HTR-8/SVneo (cell line): ENCODE measurements at regions not wholly inside any gene's neighbourhood (a gene's known extent, or its start where the extent isn't known, plus 50 kb on each side); places are given as distances from the start of the nearest gene placed in this dataset.

Experiments
- DNase-seq: peaks from one replicate; pipeline ENCODE4 v3.0.0; 2011; ENCODE audit warnings: low spot score, mixed read lengths; ENCODE audit not compliant: insufficient read length
- FAIRE-seq: peaks from 2 replicates; lab custom pipeline; 2011; peaks lifted over from hg19 to GRCh38; lab: Jason Lieb, UNC

DNA sequence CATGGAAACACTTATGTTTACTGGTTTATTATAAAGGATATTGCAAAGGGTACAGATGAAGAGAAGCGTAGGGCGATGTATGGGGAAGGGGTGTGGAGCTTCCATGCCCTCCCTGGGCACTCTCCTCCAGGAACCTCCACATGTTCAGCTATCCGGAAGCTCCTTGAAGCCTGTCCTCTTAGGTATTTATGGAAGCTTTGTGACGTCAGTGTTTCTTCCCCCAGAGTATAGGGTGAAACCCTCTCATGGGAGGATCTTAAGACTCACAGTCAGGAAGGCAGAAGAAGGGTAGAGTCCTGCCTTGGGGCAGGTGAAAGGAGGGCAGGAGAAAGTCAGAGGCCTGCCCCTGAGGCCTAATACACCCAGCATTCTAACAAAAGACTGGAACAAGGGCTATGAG is 61.3 kb upstream of the CREB1 start:
- no peak for FAIRE-seq
- no peak for DNase-seq

DNA sequence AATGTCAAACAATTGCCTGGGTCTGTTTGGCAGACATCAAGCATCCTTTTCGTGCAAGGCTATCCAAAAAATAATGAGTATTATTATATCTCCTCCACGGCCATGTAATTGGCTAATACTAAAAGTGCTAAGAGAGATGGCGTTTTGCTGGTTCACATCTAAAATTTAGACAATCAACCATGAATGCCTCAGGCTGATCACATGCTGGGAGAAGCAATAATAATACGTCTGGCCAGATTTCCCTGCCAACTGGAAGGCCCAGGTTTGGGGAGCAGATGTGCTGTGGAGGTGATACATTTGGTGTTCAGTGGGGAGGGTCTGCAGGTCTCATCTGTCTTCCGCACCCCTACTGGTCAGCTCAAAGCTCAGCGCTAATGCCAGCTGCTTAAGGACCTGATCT is 60.3 kb upstream of the CREB1 start:
- FAIRE-seq = no peak
- DNase-seq = no peak

DNA sequence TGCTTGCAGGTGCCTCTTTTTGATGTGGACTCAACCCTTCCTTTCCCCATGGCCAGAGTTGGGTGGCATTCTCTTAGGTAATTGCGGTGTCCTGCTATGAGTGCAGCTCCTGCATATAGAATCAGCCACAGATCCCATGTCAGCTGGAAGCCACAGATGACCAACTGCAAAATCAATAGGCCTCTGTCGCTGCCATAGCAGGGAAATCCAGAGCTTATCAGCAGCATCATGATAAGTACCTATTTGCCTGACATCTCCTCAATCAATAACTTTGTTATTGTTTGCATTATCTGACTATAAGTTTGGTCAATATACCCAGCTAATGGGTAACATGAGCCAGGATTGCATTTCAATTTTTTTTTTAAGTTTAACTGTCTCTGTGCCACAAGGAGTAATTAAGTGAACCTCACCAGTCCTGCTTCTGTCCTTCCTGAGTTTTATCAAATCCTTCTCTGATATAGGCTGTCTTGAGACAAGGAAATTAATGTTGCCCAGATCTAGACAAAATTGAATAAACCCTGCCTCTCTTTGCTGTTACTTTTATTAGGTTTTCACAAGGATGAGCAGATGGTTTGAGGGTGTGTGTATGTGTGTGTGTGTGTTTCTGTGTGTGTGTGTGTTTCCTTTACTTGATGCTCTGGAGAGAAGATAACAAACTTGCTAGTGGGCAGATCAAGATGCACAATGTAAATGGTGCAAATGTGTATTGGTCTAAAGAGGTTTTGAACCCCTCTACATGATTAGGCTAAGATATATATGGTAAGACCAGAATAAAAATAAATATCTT is 59.6 kb upstream of the CREB1 start:
- DNase-seq (no peak), FAIRE-seq (no peak)

DNA sequence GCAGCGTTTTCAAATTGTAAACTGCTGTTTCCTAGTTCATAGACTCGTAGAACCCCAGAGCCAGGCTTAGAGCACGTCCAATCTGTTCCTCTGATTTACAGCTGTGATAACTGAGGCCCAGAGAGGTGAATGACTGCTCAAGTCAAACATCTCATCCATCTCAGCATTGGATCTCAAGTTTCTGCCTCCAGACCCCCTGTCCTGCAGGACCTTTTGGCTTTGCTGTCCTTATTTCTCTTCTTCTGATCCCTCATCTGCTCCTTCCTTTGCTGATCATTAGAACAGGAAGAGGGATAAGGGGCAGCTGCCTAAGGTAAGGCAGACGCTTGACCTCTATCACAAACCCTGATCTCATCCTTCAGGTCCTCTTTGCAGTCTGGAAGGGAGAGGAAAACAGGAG is 58.5 kb upstream of the CREB1 start:
- DNase-seq (no peak), FAIRE-seq (no peak)

DNA sequence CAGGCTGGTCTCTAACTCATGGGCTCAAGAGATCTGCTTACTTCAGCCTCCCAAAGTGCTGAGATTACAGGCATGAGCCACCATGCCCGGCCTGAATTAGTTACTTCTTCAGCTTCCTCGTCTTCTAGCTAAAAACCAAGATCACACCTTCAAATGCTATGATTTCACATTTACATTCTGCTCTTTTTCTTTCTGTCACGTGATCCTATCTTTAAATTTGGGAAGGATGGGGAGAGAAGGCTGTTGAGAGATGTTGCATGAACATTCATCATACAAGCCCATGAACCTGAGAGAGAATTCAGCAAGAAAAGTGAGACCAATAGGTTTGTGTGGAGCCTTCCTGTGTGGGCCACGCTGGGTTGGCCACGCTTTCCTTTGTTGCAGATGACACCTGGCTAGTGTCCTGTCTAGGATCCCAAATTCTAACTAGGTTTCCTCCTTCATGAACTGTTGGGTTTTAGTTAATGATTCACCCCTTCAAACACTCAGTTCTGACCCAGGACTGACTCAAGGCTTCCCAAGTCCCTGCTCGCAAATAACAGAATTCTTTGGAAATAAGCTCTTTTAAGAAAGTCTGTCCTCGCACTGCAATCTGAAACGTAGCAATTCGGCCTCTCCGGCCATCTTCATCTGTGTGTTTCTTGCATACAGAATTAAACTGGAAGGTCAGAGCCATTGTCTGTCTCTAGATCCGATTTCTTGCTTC is 57.3 kb upstream of the CREB1 start:
- DNase-seq = no peak
- FAIRE-seq = no peak

DNA sequence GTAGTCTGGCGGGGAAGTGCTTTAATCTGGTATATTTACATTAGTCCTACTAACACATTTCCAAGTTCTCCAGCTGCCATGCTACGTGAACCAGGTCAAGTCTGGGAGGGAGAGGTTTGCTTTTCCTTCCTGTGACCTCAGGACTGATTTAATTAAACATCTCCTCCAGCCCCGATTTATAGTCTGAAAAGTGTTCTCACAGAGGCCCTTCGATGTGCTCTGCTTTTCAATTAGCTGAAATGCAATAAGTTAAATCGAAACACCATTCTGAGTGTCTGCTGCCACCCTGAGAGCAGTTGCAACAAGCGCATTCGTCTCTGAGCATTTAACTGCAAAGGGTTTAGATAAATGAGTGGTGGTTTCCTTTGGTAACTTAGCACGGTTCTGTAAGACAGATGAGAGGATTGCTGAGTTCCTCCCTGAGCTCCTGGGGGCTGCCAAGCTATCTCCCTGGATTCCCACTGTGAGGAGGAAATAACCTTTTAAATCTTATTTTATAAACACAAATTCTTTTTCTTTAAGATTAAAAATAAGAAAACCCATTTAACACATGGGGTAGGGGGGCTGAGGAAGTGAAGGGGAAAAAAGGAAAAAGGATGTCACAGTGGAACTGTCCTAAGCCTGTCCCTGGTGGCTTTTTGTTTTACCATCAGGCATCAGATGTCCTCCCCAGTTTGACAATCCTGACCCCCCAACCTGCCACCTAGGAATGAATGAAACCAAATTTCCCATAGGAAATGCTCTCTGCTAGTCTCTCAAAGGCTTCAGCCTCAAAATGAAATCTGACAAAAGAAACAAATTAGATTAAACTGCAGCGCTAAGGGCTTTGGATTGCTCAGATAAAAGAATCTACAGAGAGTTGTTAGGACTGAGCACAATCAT is 56.5 kb upstream of the CREB1 start:
- peak; percentile 50 for DNase-seq
- FAIRE-seq = no peak

DNA sequence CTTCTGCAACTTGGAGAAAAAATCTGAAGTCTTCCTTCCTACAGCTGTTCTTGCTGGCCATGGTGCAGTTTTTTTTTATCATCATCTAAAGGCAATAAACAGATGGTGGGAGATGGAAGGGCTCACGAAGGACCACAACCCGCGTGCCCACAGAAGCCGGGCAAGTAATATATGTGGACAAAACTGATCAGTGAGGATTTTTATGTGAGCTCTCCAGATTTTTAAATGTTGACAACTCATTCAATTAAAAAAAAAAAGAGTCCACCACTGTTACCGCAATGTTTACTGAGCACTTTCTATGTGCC is 55.9 kb upstream of the CREB1 start:
- DNase-seq = no peak
- FAIRE-seq = no peak

DNA sequence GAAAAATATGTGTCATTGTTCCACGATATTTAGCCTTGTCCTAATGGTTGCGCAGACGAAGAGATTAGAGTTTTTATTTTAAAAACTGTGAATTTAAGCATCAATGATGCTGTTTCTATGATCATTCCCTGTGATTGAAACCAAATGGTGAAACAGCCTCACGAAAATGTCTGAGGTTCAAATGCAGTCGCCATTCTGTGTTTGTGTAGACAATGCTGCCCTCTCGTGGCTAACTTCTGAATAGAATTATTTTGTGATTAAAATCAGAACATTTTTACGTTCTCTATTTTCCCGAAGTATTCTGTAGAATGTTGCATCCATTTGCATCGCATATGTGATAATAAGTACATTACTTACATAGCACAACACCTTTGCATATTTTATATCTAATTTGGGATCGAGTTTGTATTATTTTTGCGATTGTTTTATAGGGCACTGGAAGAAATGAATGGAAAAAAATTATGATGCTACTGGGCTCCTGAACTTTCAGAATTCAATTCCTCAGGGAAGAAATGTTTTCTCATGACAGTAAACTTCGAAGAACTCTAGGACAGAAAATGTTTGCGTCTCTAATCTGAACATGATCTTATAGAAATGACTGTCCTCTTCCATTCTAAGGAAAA is 54.8 kb upstream of the CREB1 start:
- FAIRE-seq (no peak), DNase-seq (peak; percentile 46)

DNA sequence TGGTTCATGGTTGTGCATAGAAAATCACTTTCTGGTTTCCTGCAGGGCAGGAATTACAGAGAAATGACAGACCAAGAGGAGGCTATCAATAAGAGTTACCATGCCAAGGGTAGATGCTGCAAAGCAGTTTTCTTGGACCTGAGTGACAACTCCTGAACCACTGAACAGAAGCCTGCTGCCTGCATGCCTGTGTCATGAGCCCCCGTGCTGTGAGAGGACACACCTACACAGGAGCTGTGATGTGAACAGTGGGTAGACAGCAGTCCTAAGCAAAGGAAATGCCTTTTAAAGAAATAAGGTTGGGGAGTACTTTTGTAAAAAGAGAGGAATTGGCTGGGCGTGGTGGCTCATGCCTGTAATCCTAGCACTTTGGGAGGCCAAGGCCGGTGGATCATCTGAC is 54.2 kb upstream of the CREB1 start:
- DNase-seq = no peak
- no peak for FAIRE-seq

DNA sequence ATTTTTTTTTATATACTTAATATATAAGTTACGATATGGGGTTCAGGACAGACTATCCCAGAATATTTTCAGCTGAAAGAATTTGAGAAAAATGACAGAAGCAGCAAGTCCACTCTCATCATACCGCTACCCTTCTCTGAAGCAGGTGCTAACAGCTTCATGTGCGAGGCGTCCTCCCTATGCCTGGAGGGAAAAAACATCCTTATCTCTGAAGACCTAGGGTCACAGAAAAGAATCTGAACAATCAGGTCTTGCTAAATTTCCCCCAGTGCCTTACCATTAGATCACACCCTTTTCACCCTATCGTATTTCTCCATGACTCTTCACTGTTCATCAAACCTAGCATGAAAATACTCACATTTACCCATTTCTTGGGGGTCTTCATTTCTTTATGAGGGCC is 51.9 kb upstream of the CREB1 start:
- FAIRE-seq (no peak), DNase-seq (no peak)

DNA sequence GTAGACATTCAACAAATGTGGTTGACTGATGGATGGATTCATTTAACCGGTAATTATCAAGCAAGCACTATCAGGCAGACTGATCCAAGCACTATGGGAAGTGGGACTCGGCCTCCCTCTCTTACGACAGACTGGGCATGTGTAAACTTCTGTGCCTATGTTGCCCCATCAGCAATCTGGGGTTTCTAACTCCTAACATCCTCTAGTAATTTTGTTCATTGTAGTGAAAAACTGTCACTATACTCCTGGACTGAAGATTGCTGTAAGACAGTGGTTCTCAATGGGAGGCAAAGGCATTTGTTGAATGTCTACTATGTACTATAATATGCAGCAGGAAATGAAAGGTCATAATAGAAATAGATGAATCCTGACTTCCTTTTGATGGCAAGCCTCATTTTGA is 51.2 kb upstream of the CREB1 start:
- DNase-seq (no peak), FAIRE-seq (peak; percentile 91)

DNA sequence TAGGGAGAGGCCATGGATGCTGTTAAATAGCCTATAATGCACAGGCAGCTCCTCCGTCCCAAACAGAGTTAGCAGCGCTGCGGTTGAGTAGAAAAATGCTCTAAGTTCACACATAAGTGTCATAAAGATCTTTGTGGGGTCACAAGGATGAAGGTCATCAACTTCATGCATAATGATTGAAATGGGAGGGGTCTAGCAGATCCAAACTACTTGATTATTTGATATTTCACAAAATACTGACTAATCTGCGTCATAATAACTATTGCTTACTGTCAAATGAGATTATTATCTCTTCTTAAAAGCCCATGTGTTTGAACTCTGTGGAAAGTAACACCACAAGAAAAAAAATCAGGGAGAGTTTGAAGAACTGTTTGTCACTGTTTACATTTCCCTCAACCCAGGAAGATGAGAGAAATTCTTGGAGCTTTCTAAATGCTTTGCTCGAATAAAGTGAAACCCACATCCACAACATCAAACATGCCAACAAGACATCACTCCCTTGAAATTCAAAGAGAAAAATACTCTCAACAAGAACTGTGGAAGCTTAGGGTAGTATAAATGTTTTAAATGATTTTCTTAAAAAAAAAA is 50.5 kb upstream of the CREB1 start:
- DNase-seq (no peak), FAIRE-seq (no peak)
